ENCODE measurements at regions not wholly inside any gene's neighbourhood (a gene's known extent, or its start where the extent isn't known, plus 50 kb on each side); places are given as distances from the start of the nearest gene placed in this dataset.
"Not testable (repeated sequence)": the region's sequence is repeated elsewhere in the genome, so short reads cannot be mapped to it uniquely, and the experiment has no call there.

- H3K27ac ChIP-seq (ENCODE audit: low read depth in 2 of 2, low read length in 1 of 2), result no peak overlapping the region
- POLR2A ChIA-PET, result no interaction called here
- WGBS (ENCODE audit: low lambda C conversion rate), result 85% methylated on average over 2 of the region's 2 CpGs
These were observed 191.8 kb upstream of the DPYD start for GRCh38 chr1:98112626-98113025.

GRCh38 chr1:98110674-98111073 is 189.8 kb upstream of the DPYD start:
- POLR2A ChIA-PET, result no interaction called here
- no peak overlapping the region for H3K4me3 ChIP-seq (ENCODE audit: low read depth in 2 of 2, low read length in 1 of 2)
- H3K9me2 ChIP-seq, result no peaks in the 10 kb centered on the region
- no peak overlapping the region for H2AFZ ChIP-seq (ENCODE audit: low read depth)
- no peaks in the 10 kb centered on the region for H3K27me3 ChIP-seq (ENCODE audit: insufficient read depth)
- H3K4me1 ChIP-seq (ENCODE audit: control insufficient read depth in 1 of 2, insufficient read depth in 2 of 2, low read depth in 1 of 2, low read length in 1 of 2), result no peaks in the 10 kb centered on the region; a peak in 1 of 4 replicates
- H3K4me2 ChIP-seq, result no peak overlapping the region
- CTCF ChIA-PET, result no interaction called here
- H4K20me1 ChIP-seq (ENCODE audit: insufficient read depth), result no peaks in the 10 kb centered on the region
- H3K9me3 ChIP-seq, result peaks cover 20% of the 10 kb centered on the region; the same call in 1 of the 2 replicates
- TF ChIP-seq TCF12 (IDR thresholded peaks at IDR 0.05) (0 out of 2 replicates have a peak, but pooled peaks have one; percentile 6), RAD21 (IDR thresholded peaks at IDR 0.05; ENCODE audit: low read length) (no peak), EP300 (IDR thresholded peaks at IDR 0.05; ENCODE audit: borderline replicate concordance in 1 of 2, low read depth in 1 of 2, low read length in 1 of 2) (no peak), FOSL2 (IDR thresholded peaks at IDR 0.05; ENCODE audit: borderline replicate concordance, low read depth) (peak; percentile 19; the same call in 1 of the 2 replicates), EZH2phosphoT487 (IDR thresholded peaks at IDR 0.05; ENCODE audit: borderline replicate concordance, low read depth) (no peak), RCOR1 (IDR thresholded peaks at IDR 0.05; ENCODE audit: low read length) (no peak), MXI1 (IDR thresholded peaks at IDR 0.05; ENCODE audit: low read depth, low read length) (no peak), FOXM1 (IDR thresholded peaks at IDR 0.05; ENCODE audit: low read depth) (no peak), TAF1 (IDR thresholded peaks at IDR 0.05; ENCODE audit: borderline replicate concordance, low read depth, low read length) (no peak), RFX5 (IDR thresholded peaks at IDR 0.05; ENCODE audit: low read length) (no peak), YY1 (IDR thresholded peaks at IDR 0.05; ENCODE audit: low read depth) (no peak), GABPA (IDR thresholded peaks at IDR 0.05; ENCODE audit: low read depth) (no peak), PBX3 (IDR thresholded peaks at IDR 0.05) (peak; percentile 24; the same call in 1 of the 2 replicates)
- TF ChIP-seq, protein P1, sequence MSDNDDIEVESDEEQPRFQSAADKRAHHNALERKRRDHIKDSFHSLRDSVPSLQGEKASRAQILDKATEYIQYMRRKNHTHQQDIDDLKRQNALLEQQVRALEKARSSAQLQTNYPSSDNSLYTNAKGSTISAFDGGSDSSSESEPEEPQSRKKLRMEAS (IDR thresholded peaks at IDR 0.05; ENCODE audit: low read depth), result no peak
- TF ChIP-seq, protein P2, sequence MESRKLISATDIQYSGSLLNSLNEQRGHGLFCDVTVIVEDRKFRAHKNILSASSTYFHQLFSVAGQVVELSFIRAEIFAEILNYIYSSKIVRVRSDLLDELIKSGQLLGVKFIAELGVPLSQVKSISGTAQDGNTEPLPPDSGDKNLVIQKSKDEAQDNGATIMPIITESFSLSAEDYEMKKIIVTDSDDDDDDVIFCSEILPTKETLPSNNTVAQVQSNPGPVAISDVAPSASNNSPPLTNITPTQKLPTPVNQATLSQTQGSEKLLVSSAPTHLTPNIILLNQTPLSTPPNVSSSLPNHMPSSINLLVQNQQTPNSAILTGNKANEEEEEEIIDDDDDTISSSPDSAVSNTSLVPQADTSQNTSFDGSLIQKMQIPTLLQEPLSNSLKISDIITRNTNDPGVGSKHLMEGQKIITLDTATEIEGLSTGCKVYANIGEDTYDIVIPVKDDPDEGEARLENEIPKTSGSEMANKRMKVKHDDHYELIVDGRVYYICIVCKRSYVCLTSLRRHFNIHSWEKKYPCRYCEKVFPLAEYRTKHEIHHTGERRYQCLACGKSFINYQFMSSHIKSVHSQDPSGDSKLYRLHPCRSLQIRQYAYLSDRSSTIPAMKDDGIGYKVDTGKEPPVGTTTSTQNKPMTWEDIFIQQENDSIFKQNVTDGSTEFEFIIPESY (IDR thresholded peaks at IDR 0.05; ENCODE audit: borderline replicate concordance, low read depth), result no peak
- no peaks in the 10 kb centered on the region; the same call in 1 of the 2 replicates for H3K79me2 ChIP-seq (ENCODE audit: insufficient read depth)
- no peak overlapping the region for H3K27ac ChIP-seq (ENCODE audit: low read depth in 2 of 2, low read length in 1 of 2)
- H3K36me3 ChIP-seq (replicated peaks in 1 of 2; ENCODE audit: control insufficient read depth in 1 of 2, insufficient read depth in 2 of 2, low read length in 1 of 2), result peaks cover 0 to 9% of the 10 kb centered on the region in 2 experiments
- DNase-seq, result no peak
- H3F3A ChIP-seq (replicated peaks; ENCODE audit: insufficient read depth), result peaks cover 9% of the 10 kb centered on the region
- no peak overlapping the region for H3K9ac ChIP-seq

More at GRCh38 chr1:98112626-98113025, 191.8 kb upstream of the DPYD start:
- Histone ChIP-seq H3K9me2 (no peaks in the 10 kb centered on the region), H3K4me2 (no peak overlapping the region), H3K9me3 (peaks cover 3% of the 10 kb centered on the region; the same call in 1 of the 2 replicates), H3K36me3 (replicated peaks in 1 of 2; ENCODE audit: control insufficient read depth in 1 of 2, insufficient read depth in 2 of 2, low read length in 1 of 2) (peaks cover 0 to 2% of the 10 kb centered on the region in 2 experiments), H3K9ac (no peak overlapping the region), H3K4me1 (ENCODE audit: control insufficient read depth in 1 of 2, insufficient read depth in 2 of 2, low read depth in 1 of 2, low read length in 1 of 2) (no peaks in the 10 kb centered on the region; a peak in 1 of 4 replicates), H3K27me3 (ENCODE audit: insufficient read depth) (no peaks in the 10 kb centered on the region), H4K20me1 (ENCODE audit: insufficient read depth) (no peaks in the 10 kb centered on the region), H3K4me3 (ENCODE audit: low read depth in 2 of 2, low read length in 1 of 2) (no peak overlapping the region), H2AFZ (ENCODE audit: low read depth) (no peak overlapping the region), H3K79me2 (ENCODE audit: insufficient read depth) (no peaks in the 10 kb centered on the region; the same call in 1 of the 2 replicates), H3F3A (replicated peaks; ENCODE audit: insufficient read depth) (peaks cover 9% of the 10 kb centered on the region)
- DNase-seq, result no peak
- TF ChIP-seq TCF12 (IDR thresholded peaks at IDR 0.05) (peak; percentile 36; the same call in 1 of the 2 replicates), EP300 (IDR thresholded peaks at IDR 0.05; ENCODE audit: borderline replicate concordance in 1 of 2, low read depth in 1 of 2, low read length in 1 of 2) (peak in 1 of 2 experiments; percentile 19; a peak in 1 of 4 replicates), GATA2 (CRISPR knock-in tag; IDR thresholded peaks at IDR 0.05) (no peak), ELF1 (IDR thresholded peaks at IDR 0.05) (no peak)
- CTCF ChIA-PET, result interaction anchor here (1.0 to 1.2 kb wide), 2 partner anchors 9 to 58 kb away, joined by 3 read pairs; no protein-coding TSS in a partner anchor

DNA sequence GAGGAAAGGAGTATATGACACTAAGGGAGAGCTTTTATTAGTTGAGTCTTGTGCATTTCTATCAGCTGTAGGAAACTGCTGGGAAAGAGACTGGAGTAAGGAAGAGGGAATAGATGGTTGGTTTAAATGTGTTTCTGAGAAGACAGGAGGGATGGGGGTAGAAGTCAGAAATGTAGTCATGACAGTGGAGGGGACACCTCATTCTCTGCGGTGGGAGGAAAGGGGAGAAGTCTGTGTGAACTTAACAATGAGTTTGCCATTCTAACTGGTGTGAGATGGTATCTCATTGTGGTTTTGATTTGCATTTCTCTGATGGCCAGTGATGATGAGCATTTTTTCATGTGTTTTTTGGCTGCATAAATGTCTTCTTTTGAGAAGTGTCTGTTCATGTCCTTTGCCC is 187.5 kb upstream of the DPYD start:
- H4K20me1 ChIP-seq (ENCODE audit: insufficient read depth); DNase-seq; H3K79me2 ChIP-seq (ENCODE audit: insufficient read depth); H3K4me3 ChIP-seq (ENCODE audit: low read depth in 2 of 2, low read length in 1 of 2); CTCF ChIA-PET; H3K27me3 ChIP-seq (ENCODE audit: insufficient read depth); H2AFZ ChIP-seq (ENCODE audit: low read depth); H3K9ac ChIP-seq; H3K4me2 ChIP-seq; H3K9me2 ChIP-seq; H3F3A ChIP-seq (replicated peaks; ENCODE audit: insufficient read depth); POLR2A ChIA-PET; H3K27ac ChIP-seq (ENCODE audit: low read depth in 2 of 2, low read length in 1 of 2); H3K36me3 ChIP-seq (replicated peaks in 1 of 2; ENCODE audit: control insufficient read depth in 1 of 2, insufficient read depth in 2 of 2, low read length in 1 of 2): not testable (repeated sequence)
- 73% methylated on average over 1 of the region's 1 CpG for WGBS (ENCODE audit: low lambda C conversion rate)
- Histone ChIP-seq H3K4me1 (ENCODE audit: control insufficient read depth in 1 of 2, insufficient read depth in 2 of 2, low read depth in 1 of 2, low read length in 1 of 2) (peaks cover 8 to 13% of the 10 kb centered on the region in 2 experiments; a peak in 3 of 4 replicates), H3K9me3 (peaks cover 20% of the 10 kb centered on the region; the same call in 1 of the 2 replicates)
